ENCODE measurements at regions not wholly inside any gene's neighbourhood (a gene's known extent, or its start where the extent isn't known, plus 50 kb on each side); places are given as distances from the start of the nearest gene placed in this dataset.
"Not testable (repeated sequence)": the region's sequence is repeated elsewhere in the genome, so short reads cannot be mapped to it uniquely, and the experiment has no call there.

GRCh38 chr6:135728589-135728988 is 122.9 kb upstream of the PDE7B start:
- TF ChIP-seq CTCF (IDR thresholded peaks at IDR 0.05) = no peak
- Histone ChIP-seq H3K36me3 (no peaks in the 10 kb centered on the region), H3K27ac (no peak overlapping the region), H3K27me3 (no peaks in the 10 kb centered on the region), H3K4me3 (no peak overlapping the region), H3K9me3 (peaks cover 0 to 27% of the 10 kb centered on the region in 2 donors), H3K4me1 (no peaks in the 10 kb centered on the region)
- intact Hi-C loops (cut with DNase I) = no loop called here
- no peak for DNase-seq
- ATAC-seq = no peak

- Histone ChIP-seq H3K36me3 (no peaks in the 10 kb centered on the region), H3K9me3 (peaks cover 0 to 8% of the 10 kb centered on the region in 2 donors), H3K4me3 (no peak overlapping the region), H3K27ac (no peak overlapping the region), H3K4me1 (no peaks in the 10 kb centered on the region), H3K27me3 (no peaks in the 10 kb centered on the region)
- ATAC-seq = no peak
- no peak for DNase-seq
- no peak for TF ChIP-seq CTCF (IDR thresholded peaks at IDR 0.05)
- intact Hi-C loops (cut with DNase I) = no loop called here
Observed at GRCh38 chr6:135731116-135731515, 120.4 kb upstream of the PDE7B start.

GRCh38 chr6:135736351-135736750 is 115.2 kb upstream of the PDE7B start:
- intact Hi-C loops (cut with DNase I); H3K27ac ChIP-seq; H3K4me3 ChIP-seq; H3K4me1 ChIP-seq; ATAC-seq; H3K36me3 ChIP-seq; H3K9me3 ChIP-seq; DNase-seq; H3K27me3 ChIP-seq: not testable (repeated sequence)

- Histone ChIP-seq H3K9me3 (no peaks in the 10 kb centered on the region), H3K4me3 (no peak overlapping the region), H3K27ac (no peak overlapping the region), H3K4me1 (no peaks in the 10 kb centered on the region), H3K36me3 (no peaks in the 10 kb centered on the region), H3K27me3 (no peaks in the 10 kb centered on the region)
- intact Hi-C loops (cut with DNase I) = no loop called here
- no peak for TF ChIP-seq CTCF (IDR thresholded peaks at IDR 0.05)
- ATAC-seq (no peak), DNase-seq (no peak)
Observed at GRCh38 chr6:135738636-135739035, 112.9 kb upstream of the PDE7B start.

GRCh38 chr6:135739288-135739687 is 112.2 kb upstream of the PDE7B start:
- H3K9me3 ChIP-seq = no peaks in the 10 kb centered on the region
- peak; percentile 27 for ATAC-seq
- intact Hi-C loops (cut with DNase I) = no loop called here

More at GRCh38 chr6:135739288-135739687, 112.2 kb upstream of the PDE7B start:
- Histone ChIP-seq H3K4me3 (no peak overlapping the region), H3K4me1 (no peaks in the 10 kb centered on the region), H3K36me3 (no peaks in the 10 kb centered on the region), H3K27me3 (no peaks in the 10 kb centered on the region), H3K27ac (no peak overlapping the region)
- TF ChIP-seq CTCF (IDR thresholded peaks at IDR 0.05) = no peak
- no peak for DNase-seq

Data from left lung (tissue), 4 donors.